IPS DF 19.7 (cell line): ENCODE measurements at regions not wholly inside any gene's neighbourhood (a gene's known extent, or its start where the extent isn't known, plus 50 kb on each side); places are given as distances from the start of the nearest gene placed in this dataset.
"Not testable (repeated sequence)": the region's sequence is repeated elsewhere in the genome, so short reads cannot be mapped to it uniquely, and the experiment has no call there.

Experiments used
- DNase-seq: peaks from one replicate; pipeline ENCODE4 v3.0.0-alpha.2; 2013; ENCODE audit warnings: low read depth, low spot score

- no peak for DNase-seq
Observed at GRCh38 chr5:92041911-92042660, 659.0 kb upstream of the ARRDC3 start.

GRCh38 chr5:92041206-92041605, 658.1 kb upstream of the ARRDC3 start:
- DNase-seq, result no peak

GRCh38 chr5:92029792-92030191, 646.7 kb upstream of the ARRDC3 start:
- DNase-seq, result not testable (repeated sequence)

- DNase-seq, result no peak
Observed at GRCh38 chr5:92023555-92023954, 640.4 kb upstream of the ARRDC3 start.

- no peak for DNase-seq
Observed at GRCh38 chr5:92023141-92023471, 640.0 kb upstream of the ARRDC3 start.

GRCh38 chr5:92022415-92023140, 639.5 kb upstream of the ARRDC3 start:
- no peak for DNase-seq

- DNase-seq, result no peak
Observed at GRCh38 chr5:92019376-92019990, 636.4 kb upstream of the ARRDC3 start.

- no peak for DNase-seq
Observed at GRCh38 chr5:92017776-92018175, 634.7 kb upstream of the ARRDC3 start.

- DNase-seq, result not testable (repeated sequence)
Observed at GRCh38 chr5:92011845-92012244, 628.7 kb upstream of the ARRDC3 start.

GRCh38 chr5:92003806-92004205, 620.7 kb upstream of the ARRDC3 start:
- no peak for DNase-seq

GRCh38 chr5:92002721-92003274, 619.7 kb upstream of the ARRDC3 start:
- no peak for DNase-seq

GRCh38 chr5:91998774-91999173, 615.7 kb upstream of the ARRDC3 start:
- DNase-seq, result no peak

GRCh38 chr5:91983869-91984268, 600.8 kb upstream of the ARRDC3 start:
- no peak for DNase-seq

- no peak for DNase-seq
Observed at GRCh38 chr5:91978221-91978882, 595.2 kb upstream of the ARRDC3 start.

- no peak for DNase-seq
Observed at GRCh38 chr5:91977579-91977978, 594.5 kb upstream of the ARRDC3 start.

- no peak for DNase-seq
Observed at GRCh38 chr5:91976451-91976850, 593.3 kb upstream of the ARRDC3 start.

GRCh38 chr5:91963166-91963565, 580.0 kb upstream of the ARRDC3 start:
- DNase-seq, result no peak

GRCh38 chr5:91957666-91958065, 574.5 kb upstream of the ARRDC3 start:
- no peak for DNase-seq

- DNase-seq, result no peak
Observed at GRCh38 chr5:91956738-91957137, 573.6 kb upstream of the ARRDC3 start.

- DNase-seq, result no peak
Observed at GRCh38 chr5:91955610-91956009, 572.5 kb upstream of the ARRDC3 start.

- no peak for DNase-seq
Observed at GRCh38 chr5:91954136-91954535, 571.0 kb upstream of the ARRDC3 start.

GRCh38 chr5:91950328-91950727, 567.2 kb upstream of the ARRDC3 start:
- no peak for DNase-seq
